Thoracic aorta (tissue), 2 donors: ENCODE measurements at regions not wholly inside any gene's neighbourhood (a gene's known extent, or its start where the extent isn't known, plus 50 kb on each side); places are given as distances from the start of the nearest gene placed in this dataset.

ENCODE experiments used
- ATAC-seq: fragments of 150-250 bp; one replicate; pipeline ENCODE4 v1.8.0; 2017; ENCODE audit warnings: low read depth; ENCODE audit not compliant: insufficient number of reproducible peaks, low FRiP score
- DNase-seq: peaks from one replicate; pipeline ENCODE4 v3.0.0-alpha.2; 2020; ENCODE audit warnings: low spot score
- H3K27ac ChIP-seq, 2 donors: fragments of 200-600 bp; sonication (generic); 1 replicate in 1 of 2; 2 replicates in 1 of 2; pipeline ENCODE4 v1.5.1; 2016; ENCODE audit warnings: mild to moderate bottlenecking in 2 of 2, moderate library complexity in 2 of 2
- H3K27me3 ChIP-seq: fragments of 200-600 bp; sonication (generic); replicated peaks from 2 replicates; pipeline ENCODE4 v1.6.0; 2016; ENCODE audit warnings: mild to moderate bottlenecking; ENCODE audit not compliant: insufficient read depth
- H3K36me3 ChIP-seq: fragments of 200-600 bp; sonication (generic); one replicate; pipeline ENCODE4 v1.5.1; 2016
- H3K4me1 ChIP-seq, 2 donors: fragments of 200-600 bp; sonication (generic); 1 replicate in 1 of 2; 2 replicates in 1 of 2; pipeline versions ENCODE4 v1.5.1 to v1.6.0; 2016; ENCODE audit warnings: low read depth in 2 of 2, mild to moderate bottlenecking in 1 of 2; ENCODE audit not compliant: control insufficient read depth in 1 of 2
- H3K4me3 ChIP-seq: fragments of 200-600 bp; sonication (generic); 2 replicates; pipeline ENCODE4 v1.5.1; 2016; ENCODE audit warnings: mild to moderate bottlenecking
- H3K9me3 ChIP-seq: fragments of 200-600 bp; sonication (generic); 2 replicates; pipeline ENCODE4 v1.5.1; 2016
- CTCF ChIP-seq: fragments of 200-600 bp; sonication (generic); IDR thresholded peaks from one replicate; pipeline ENCODE4 v1.5.1; 2019; ENCODE audit warnings: antibody characterized with exemption

DNA sequence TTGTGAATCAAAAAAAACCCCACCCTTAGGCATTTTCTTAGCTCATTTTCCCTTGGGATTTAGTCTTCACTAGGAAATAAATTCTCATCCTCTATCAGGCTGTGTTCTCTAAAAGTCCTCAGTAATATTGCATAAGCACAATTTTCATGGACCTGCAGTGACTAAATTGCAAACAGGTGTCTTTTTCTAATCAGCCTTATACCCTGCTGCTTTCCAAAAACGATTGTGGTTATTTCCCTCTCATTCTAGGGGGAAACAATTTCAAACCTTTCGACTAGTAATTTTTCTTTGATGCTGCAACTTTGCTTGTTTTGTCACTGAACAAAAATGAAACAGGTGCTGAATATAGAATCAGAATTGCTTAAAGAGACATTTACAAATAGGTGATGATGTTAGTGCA is 549.9 kb downstream of the PDHA2 start:
- H3K27me3 ChIP-seq, result no peaks in the 10 kb centered on the region
- no peak overlapping the region for H3K27ac ChIP-seq
- H3K36me3 ChIP-seq, result no peaks in the 10 kb centered on the region
- no peak for TF ChIP-seq CTCF
- no peaks in the 10 kb centered on the region for H3K4me1 ChIP-seq
- ATAC-seq, result no peak
- H3K9me3 ChIP-seq, result no peaks in the 10 kb centered on the region
- no peak overlapping the region for H3K4me3 ChIP-seq
- no peak for DNase-seq

DNA sequence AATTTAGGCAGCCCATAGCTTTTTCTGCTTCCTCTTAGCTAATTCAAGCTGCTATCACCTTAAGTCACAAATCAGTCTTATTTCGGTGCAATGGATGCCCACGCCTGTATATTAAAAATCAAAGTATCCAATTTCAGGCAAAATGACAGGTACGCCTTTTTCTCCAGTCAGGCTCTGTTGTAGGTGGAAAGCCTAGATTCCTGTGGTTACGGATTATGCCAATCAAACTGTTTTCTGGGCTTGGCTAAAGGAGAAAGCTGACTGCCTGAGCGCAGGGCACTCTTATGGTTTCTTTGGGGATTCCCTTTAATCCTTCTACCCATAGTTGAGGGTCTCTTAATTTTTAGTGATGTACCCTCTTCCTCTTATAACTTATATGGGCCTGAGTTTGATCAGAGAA is 550.5 kb downstream of the PDHA2 start:
- no peaks in the 10 kb centered on the region for H3K4me1 ChIP-seq
- H3K4me3 ChIP-seq, result no peak overlapping the region
- H3K9me3 ChIP-seq, result no peaks in the 10 kb centered on the region
- H3K27ac ChIP-seq, result no peak overlapping the region
- H3K36me3 ChIP-seq, result no peaks in the 10 kb centered on the region
- no peak for ATAC-seq
- no peak for TF ChIP-seq CTCF
- H3K27me3 ChIP-seq, result no peaks in the 10 kb centered on the region
- no peak for DNase-seq

DNA sequence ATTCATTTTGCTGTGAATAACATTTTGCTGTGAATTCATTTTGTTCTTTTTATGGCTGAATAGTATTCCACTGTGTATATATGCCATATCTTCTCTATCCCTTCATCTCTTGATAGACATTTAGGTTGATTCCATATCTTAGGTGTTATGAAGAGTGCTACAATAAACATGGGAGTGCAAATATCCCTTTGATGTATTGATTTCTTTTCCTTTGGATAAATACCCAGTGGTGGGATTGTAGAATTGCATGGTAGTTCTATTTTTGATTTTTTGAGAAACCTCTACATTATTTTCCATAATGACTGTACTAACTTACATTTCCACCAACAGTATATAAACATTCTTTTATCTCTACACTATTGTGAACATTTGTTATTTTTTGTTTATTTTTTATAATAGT is 555.9 kb downstream of the PDHA2 start:
- H3K27ac ChIP-seq, result no peak overlapping the region
- ATAC-seq (no peak), DNase-seq (no peak)
- H3K9me3 ChIP-seq, result no peaks in the 10 kb centered on the region
- H3K4me3 ChIP-seq, result no peak overlapping the region
- H3K4me1 ChIP-seq, result no peaks in the 10 kb centered on the region
- TF ChIP-seq CTCF, result no peak
- no peaks in the 10 kb centered on the region for H3K27me3 ChIP-seq
- no peaks in the 10 kb centered on the region for H3K36me3 ChIP-seq

DNA sequence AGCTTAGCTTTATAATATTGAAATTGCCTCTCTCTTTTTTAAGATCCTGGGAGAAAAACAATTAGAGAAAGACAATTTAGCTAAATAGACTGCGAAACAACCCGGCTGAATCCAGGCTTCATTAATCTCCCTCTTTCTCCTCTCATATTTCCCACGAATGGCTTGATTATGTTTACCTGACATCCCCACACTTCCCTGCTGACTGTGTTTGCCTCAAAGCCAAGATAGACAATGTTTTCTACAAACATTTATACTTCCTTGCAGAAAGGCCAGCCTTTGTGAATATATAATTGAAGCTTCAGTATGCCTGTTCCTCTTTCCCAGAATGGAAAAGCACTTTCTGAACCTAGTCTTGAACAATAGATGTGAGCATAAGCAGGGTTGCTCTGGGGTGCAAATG is 566.8 kb downstream of the PDHA2 start:
- no peak for TF ChIP-seq CTCF
- no peaks in the 10 kb centered on the region for H3K27me3 ChIP-seq
- H3K4me3 ChIP-seq, result no peak overlapping the region
- no peak overlapping the region for H3K27ac ChIP-seq
- H3K9me3 ChIP-seq, result no peaks in the 10 kb centered on the region
- no peaks in the 10 kb centered on the region for H3K4me1 ChIP-seq
- H3K36me3 ChIP-seq, result no peaks in the 10 kb centered on the region
- DNase-seq, result no peak
- ATAC-seq, result no peak

GRCh38 chr4:96407225-96407624 is 567.3 kb downstream of the PDHA2 start:
- ATAC-seq, result no peak
- H3K4me1 ChIP-seq, result no peaks in the 10 kb centered on the region
- H3K4me3 ChIP-seq, result no peak overlapping the region
- no peak overlapping the region for H3K27ac ChIP-seq
- no peak for DNase-seq
- H3K36me3 ChIP-seq, result no peaks in the 10 kb centered on the region
- H3K9me3 ChIP-seq, result no peaks in the 10 kb centered on the region
- H3K27me3 ChIP-seq, result no peaks in the 10 kb centered on the region
- no peak for TF ChIP-seq CTCF
